NCI-H1417 treated with DMSO at 0.1 percent for 48 hours (cell line): ENCODE measurements at regions not wholly inside any gene's neighbourhood (a gene's known extent, or its start where the extent isn't known, plus 50 kb on each side); places are given as distances from the start of the nearest gene placed in this dataset.
"Not testable (repeated sequence)": the region's sequence is repeated elsewhere in the genome, so short reads cannot be mapped to it uniquely, and the experiment has no call there.

Experiments used
- DNase-seq: peaks from one replicate; lab custom pipeline; 2025; lab: John Stamatoyannopoulos, UW

DNA sequence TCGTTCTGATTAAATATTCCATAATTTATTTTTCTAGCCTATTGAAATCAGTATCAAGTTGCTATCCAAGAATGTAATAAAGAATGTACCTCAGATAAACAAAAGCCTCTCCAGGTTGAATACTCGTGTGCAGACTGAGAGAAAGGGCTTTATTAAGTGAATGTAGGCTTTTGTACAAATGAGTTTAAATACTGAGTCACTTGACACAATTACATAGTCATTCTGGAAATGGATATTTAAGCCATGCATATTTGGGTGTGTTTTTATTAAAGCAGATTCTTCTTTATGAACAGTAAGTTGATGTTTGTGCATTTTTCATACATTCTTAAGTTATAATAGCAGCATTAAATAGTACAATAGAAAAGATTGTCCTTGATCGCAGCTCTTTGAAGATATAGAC is 139.8 kb upstream of the GK2 start:
- DNase-seq, result no peak

DNA sequence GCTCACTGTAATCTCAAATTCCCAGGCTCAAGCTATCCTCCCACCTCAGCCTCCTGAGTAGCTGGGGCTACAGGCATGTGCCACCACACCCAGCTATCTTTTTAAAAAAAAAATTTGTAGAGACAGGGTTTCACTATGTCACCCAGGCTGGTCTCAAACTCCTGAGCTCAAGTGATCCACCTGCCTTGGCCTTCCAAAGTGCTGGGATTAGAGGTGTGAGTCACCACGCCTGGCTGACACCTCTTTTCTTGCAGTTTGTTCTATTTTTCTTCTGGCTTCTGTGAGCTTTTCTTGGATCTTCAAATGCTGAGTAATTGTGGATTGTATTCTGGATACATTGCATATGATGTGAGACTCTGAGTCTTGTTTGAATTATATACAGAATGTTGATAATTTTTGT is 137.3 kb upstream of the GK2 start:
- DNase-seq, result not testable (repeated sequence)

GRCh38 chr4:79540143-79540542 is 132.1 kb upstream of the GK2 start:
- DNase-seq, result no peak

DNA sequence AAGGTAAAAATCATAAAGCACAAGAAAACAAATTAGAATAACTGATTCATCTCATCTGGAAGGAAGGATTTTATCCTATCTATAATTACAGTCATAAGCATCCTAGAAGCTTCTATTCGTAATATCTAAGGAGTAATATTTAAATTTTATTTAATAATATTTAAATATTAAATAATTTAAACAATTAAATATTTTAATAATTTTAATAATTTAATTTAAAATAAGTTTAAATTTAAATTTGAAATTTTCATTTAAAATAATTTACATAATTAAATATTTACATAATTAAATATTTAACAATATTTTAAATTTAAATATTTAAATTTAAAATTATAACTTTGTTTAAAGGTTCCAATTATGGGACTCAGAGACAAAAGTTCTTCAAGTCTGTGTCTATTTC is 127.5 kb upstream of the GK2 start:
- DNase-seq, result no peak

DNA sequence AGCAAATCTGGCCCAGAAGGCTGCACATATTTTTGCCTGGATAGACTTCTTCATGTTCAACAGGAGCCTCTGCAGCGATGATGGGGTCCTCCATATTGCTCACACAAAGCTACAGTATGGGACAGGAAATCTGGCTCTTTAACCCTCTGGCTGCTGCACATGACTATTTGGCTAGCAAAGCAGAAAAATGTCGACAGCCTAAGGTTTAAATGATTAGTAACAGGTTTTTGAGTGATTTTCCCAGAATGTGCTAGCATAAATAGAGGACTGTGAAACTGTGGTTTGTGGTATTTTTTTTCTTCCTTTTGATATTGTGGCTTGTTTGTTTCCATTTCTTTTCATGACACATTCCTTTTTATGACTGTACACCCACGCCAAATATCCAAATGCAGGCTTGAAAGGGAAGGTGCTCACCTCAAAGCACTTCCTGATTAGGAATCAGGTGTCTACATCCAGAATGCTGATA is 120.2 kb upstream of the GK2 start:
- DNase-seq, result no peak

GRCh38 chr4:79526641-79527565 is 118.9 kb upstream of the GK2 start:
- no peak for DNase-seq

- DNase-seq, result no peak
These were observed 108.1 kb upstream of the GK2 start for GRCh38 chr4:79516114-79516513.

GRCh38 chr4:79514621-79515329 is 106.7 kb upstream of the GK2 start:
- no peak for DNase-seq

DNA sequence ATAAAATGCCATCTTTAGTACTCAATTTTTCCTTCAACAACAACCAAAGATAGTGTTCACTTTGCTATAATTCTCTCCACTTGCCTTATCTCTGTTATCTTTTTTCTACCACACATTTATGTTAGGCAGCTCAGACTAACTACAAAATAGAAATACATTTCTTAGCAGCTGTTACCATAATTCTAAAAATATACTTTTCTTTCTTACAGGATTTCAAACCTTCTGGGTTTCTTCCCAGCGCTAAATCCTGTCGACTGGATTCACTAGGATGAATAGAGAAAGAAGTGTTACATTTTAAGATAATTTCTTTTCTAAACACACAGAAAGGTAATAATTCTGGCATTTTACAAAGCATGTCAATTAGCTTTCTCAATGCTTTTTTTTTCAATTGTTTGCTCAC is 105.5 kb upstream of the GK2 start:
- no peak for DNase-seq

GRCh38 chr4:79512363-79512762 is 104.3 kb upstream of the GK2 start:
- DNase-seq, result no peak

DNA sequence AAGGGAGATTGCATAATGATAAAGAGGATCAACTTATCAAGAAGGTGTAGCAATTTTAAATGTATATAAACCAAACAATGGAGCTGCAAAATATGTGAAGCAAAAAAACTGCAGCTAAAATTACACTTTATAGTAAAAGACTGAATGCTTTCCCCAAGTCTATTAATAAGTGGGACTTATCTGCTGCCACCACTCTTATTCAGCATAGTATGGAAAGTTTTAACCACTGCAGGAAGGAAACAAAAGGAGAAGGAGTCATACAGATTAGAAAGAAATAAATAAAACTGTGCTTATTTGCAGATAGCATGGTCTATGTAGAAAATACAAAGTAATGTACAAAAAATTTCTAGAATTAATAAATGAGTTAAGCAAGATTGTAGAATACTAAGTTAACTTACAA is 94.1 kb upstream of the GK2 start:
- no peak for DNase-seq

- DNase-seq, result no peak
These were observed 90.3 kb upstream of the GK2 start for GRCh38 chr4:79498282-79498681.

- DNase-seq, result no peak
These were observed 89.0 kb upstream of the GK2 start for GRCh38 chr4:79497001-79497400.

DNA sequence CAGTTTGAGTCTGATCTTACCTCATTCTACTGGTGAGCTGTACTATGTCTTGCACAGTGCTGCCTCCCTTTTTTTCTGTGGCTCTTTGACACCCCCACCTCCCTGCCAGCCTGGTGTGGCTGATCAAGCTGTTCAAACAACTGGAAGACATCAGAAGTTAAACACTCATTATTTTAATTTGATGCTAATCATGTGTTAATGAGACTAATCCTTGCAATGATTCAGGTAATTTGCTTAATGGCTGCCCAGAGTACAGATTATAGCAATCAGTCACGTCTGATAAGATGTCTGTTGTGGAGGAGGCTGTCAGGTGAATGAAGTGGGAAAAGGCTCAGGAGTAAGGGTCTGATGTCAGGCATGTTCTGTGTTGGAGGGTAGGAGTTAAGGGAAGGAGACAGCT is 87.4 kb upstream of the GK2 start:
- DNase-seq, result peak; percentile 31

- no peak for DNase-seq
These were observed 84.1 kb upstream of the GK2 start for GRCh38 chr4:79492148-79492547.

GRCh38 chr4:79489506-79489905 is 81.5 kb upstream of the GK2 start:
- no peak for DNase-seq

DNA sequence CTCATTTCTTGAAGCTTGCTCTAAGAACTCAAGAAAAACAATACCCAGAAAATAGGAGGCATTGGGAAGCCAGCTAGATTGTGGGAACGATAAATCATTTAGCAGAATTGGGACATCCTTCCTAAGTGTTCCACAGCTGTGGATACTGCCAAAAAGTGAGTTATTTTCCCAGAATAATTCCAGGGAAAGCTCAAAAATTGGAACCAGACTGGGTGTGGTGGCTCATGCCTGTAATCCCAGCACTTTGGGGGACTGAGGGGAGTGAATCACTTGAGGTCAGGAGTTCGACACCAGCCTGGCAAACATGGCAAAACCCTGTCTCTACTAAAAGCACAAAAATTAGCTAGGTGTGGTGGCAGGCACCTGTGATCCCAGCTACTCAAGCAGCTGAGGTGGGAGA is 68.2 kb upstream of the GK2 start:
- no peak for DNase-seq

DNA sequence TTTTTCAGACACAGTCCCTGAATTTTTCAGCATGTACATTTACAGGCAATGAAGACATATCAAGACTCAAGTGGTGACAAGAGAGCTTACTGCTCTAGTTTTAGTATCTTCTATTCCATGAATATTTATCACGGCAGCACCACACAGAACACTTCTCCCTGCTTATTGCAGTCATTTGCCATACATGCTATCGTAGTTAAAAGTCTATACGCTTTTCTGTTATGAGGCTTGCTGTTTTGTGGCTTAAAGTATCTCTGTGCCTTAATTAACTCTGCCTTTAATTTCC is 65.4 kb upstream of the GK2 start:
- no peak for DNase-seq

- no peak for DNase-seq
These were observed 64.8 kb upstream of the GK2 start for GRCh38 chr4:79472693-79473438.

DNA sequence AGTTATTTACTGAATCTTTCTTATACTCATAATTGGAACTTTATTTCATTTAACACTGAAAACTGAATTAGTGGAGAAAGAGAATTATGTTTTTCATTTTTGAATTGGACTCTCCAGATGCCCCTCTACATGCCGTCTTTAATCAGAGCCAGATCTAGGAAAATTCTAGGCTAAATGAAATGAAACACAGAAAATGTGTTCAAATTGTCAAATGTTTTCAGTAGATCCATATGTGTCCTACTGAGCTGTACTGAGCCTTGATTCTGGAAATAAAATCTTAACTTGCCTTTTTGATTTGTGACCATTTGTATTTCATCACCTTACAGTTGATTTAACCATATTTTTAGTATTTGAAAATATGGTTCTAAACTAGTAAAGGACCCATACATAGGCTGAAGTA is 64.0 kb upstream of the GK2 start:
- no peak for DNase-seq

GRCh38 chr4:79471309-79471708 is 63.3 kb upstream of the GK2 start:
- DNase-seq, result no peak

GRCh38 chr4:79467246-79467932 is 59.4 kb upstream of the GK2 start:
- DNase-seq, result peak; percentile 26
